Choroid plexus epithelial cell (primary cell): ENCODE measurements at regions not wholly inside any gene's neighbourhood (a gene's known extent, or its start where the extent isn't known, plus 50 kb on each side); places are given as distances from the start of the nearest gene placed in this dataset.
"Not testable (repeated sequence)": the region's sequence is repeated elsewhere in the genome, so short reads cannot be mapped to it uniquely, and the experiment has no call there.

Source experiments
- DNase-seq: peaks from one replicate; pipeline ENCODE4 v3.0.0-alpha.2; 2010; ENCODE audit warnings: low read depth
- H3K4me3 ChIP-seq: 2 replicates; pipeline ENCODE4 v1.5.1; 2011; ENCODE audit warnings: low read depth, mild to moderate bottlenecking, control low read depth, low read length, moderate library complexity
- TF ChIP-seq, protein P1 (sequence below): conservative IDR thresholded peaks from 2 replicates; pipeline ENCODE4 v1.5.1; 2011; ENCODE audit warnings: low read depth, mild to moderate bottlenecking, control low read depth, inconsistent platforms, low read length, moderate library complexity

DNA sequence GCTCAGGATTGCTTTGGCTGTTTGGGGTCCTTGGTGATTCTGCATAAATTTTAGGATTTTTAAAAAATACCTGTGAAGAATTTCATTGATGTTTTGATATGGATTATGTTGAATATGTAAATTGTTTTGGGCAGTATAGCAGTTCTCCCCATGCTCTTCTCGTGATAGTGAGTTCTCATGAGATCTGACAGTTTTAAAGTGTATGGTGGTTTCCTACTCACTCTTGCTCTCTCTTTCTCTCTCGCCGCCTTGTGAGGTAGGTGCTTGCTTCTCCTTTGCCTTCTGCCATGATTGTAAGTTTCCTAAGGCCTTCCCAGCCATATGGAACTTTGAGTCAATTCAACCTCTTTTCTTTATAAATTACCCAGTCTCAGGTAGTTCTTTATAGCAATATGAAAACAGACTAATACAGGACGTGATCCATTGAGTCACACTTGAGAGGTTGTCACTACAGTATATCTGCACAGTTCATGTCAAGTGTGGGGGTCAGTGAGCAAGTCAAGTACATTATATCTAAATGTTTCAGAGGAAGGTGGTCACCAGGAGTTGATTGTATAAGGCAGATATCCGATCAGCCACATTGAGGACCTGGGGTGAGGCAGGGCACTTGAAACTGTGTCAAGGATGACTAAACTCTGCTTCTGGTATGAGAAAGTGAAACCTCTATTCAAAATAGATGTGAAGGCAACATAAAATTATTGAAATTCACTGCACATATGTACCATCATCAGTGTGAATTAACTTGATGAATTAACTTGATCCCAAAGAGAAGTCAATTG, 70.7 kb upstream of the CCDC179 start:
- DNase-seq, result no peak
- no peak overlapping the region for H3K4me3 ChIP-seq
- TF ChIP-seq, protein P1, sequence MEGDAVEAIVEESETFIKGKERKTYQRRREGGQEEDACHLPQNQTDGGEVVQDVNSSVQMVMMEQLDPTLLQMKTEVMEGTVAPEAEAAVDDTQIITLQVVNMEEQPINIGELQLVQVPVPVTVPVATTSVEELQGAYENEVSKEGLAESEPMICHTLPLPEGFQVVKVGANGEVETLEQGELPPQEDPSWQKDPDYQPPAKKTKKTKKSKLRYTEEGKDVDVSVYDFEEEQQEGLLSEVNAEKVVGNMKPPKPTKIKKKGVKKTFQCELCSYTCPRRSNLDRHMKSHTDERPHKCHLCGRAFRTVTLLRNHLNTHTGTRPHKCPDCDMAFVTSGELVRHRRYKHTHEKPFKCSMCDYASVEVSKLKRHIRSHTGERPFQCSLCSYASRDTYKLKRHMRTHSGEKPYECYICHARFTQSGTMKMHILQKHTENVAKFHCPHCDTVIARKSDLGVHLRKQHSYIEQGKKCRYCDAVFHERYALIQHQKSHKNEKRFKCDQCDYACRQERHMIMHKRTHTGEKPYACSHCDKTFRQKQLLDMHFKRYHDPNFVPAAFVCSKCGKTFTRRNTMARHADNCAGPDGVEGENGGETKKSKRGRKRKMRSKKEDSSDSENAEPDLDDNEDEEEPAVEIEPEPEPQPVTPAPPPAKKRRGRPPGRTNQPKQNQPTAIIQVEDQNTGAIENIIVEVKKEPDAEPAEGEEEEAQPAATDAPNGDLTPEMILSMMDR, result no peak

DNA sequence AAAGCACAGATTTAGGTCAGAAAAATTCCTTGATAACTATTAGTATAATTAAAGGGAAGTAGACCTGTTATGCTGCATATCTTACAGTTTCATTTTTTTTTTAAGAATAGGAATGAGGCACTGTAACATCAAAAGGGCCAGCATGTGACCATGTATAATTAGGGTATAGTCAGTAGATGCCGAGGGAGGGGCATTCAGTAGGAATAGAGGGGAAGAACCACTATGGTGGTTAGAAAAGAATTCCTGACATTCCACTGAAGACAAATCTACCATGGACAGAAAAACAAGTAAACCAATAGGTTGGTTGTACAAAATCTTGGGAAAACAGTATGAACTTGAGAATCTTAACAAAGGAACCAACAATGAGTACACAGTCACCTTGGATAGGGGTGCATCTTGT, 78.4 kb upstream of the CCDC179 start:
- no peak overlapping the region for H3K4me3 ChIP-seq
- TF ChIP-seq, protein P1, result no peak
- DNase-seq, result no peak

DNA sequence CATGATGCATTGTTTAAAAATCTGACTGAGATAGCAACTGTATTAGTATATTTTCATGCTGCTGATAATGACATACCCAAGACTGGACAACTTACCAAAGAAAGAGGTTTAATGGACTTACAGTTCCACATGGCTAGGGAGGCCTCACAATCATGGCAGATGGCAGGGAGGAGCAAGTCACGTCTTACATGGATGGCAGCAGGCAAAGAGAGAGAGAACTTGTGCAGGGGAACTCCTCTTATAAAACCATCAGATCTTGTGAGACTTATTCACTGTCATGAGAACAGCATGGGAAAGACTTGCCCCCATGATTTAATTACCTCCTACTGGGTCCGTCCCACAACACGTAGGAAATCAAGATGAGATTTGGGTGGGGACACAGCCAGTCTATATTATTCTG, 81.3 kb upstream of the CCDC179 start:
- DNase-seq, H3K4me3 ChIP-seq: not testable (repeated sequence)

DNA sequence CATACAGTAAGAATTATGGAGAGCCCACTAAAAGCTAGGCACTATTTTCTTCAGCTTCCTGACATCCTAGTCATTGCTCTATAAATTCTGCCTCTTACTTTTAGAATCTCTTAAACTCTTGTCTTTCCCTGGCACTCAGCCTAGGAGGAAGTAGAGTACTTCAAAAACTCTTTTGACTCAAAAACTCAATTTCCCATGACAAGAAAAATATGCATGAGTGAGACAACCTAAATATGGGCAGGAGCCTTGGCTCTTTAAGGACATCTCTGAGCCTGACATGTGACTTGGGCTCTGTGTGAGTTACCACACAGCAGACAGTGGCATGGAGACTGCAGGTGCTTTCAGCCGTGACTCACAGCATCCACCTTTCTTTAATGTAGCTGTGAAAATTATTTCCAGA, 97.5 kb upstream of the CCDC179 start:
- TF ChIP-seq, protein P1, result no peak
- H3K4me3 ChIP-seq, result no peak overlapping the region
- DNase-seq, result no peak

DNA sequence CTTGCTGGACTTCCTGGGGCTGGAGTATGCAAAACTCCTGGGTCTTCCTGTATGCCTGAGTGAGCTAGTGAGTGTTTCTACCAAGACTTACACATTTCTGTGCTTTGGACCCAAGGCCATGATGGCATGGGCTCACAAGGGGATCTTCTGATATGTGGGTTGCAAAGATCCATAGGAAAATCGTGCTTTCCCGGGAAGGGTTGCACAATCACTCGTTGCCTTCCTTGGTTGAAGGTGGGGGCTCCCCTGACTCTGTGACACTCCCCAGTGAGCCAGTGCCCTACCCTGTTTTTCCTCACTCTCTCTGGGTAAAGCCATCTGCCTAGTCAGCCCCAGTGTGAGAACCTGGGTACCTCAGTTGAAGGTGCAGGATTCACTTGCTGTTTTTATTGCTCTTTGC, 114.0 kb upstream of the CCDC179 start:
- TF ChIP-seq, protein P1, result no peak
- DNase-seq, result no peak
- H3K4me3 ChIP-seq, result no peak overlapping the region

DNA sequence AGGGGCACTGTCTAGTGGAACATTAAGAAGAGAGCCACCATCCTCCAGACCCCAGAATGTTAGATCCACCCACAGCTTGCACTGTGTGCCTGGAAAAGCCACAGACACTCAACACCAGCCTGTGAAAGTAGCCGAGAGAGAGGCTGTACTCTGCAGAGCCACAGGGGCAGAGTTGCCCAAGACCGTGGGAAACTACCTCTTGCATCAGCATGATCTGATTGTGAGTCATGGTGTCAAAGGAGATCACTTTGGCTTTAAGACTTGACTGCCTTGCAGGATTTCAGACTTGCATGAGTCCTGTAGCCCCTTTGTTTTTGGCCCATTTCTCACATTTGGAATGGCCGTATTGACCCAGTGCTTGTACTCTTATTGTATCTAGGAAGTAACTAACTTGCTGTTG, 115.9 kb upstream of the CCDC179 start:
- H3K4me3 ChIP-seq, result no peak overlapping the region
- peak; percentile 96 for DNase-seq
- TF ChIP-seq, protein P1, result no peak

DNA sequence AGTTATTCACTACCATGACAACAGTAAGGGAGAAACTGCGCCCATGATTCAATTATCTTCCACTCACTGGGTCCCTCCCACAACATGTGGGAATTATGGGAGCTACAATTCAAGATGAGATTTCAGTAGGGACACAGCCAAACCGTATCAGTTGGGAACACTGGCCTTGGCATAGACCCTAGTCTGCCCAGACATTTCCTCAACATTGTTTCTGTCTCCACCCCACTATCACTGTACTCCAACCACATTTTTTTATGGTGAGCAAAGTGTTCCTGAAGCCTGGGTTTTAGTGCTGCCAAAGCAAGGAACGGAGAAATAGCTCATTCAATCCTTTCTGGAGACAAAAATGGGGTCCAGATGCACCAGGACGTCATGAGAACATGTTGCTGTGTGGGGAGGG, 122.6 kb upstream of the CCDC179 start:
- no peak for DNase-seq
- TF ChIP-seq, protein P1, result no peak
- H3K4me3 ChIP-seq, result no peak overlapping the region
